H1 (cell line): ENCODE measurements at regions not wholly inside any gene's neighbourhood (a gene's known extent, or its start where the extent isn't known, plus 50 kb on each side); places are given as distances from the start of the nearest gene placed in this dataset.

Experiments used
- CTCF ChIA-PET: fragments of 300-600 bp; sonication (Branson Sonifier 250); formaldehyde crosslinking; loops from one replicate; lab custom pipeline; 2021; ENCODE audit not compliant: partially characterized antibody; lab: Charles Lee
- POLR2A ChIA-PET: fragments of 300-600 bp; sonication (Branson Sonifier 250); formaldehyde crosslinking; loops from one replicate; lab custom pipeline; 2021; ENCODE audit warnings: inconsistent platforms; ENCODE audit not compliant: partially characterized antibody; lab: Charles Lee
- DNase-seq, 2 experiments: peaks; one replicate each; pipeline versions ENCODE4 v3.0.0 to v3.0.0-alpha.2; 2010 to 2022; ENCODE audit warnings: low spot score in 2 of 2, low read depth in 1 of 2, mixed read lengths in 1 of 2
- FAIRE-seq: peaks from 2 replicates; lab custom pipeline; 2011; peaks lifted over from hg19 to GRCh38; lab: Jason Lieb, UNC
- H2AFZ ChIP-seq: 2 replicates; pipeline ENCODE4 v1.8.1; 2012; ENCODE audit warnings: low read length, inconsistent platforms
- H2AK5ac ChIP-seq: 2 replicates; pipeline ENCODE4 v1.6.1; 2013; ENCODE audit warnings: low read depth, low read length
- H2BK120ac ChIP-seq: replicated peaks from 2 replicates; pipeline ENCODE3; 2013; ENCODE audit warnings: low read depth, low read length, inconsistent platforms
- H2BK12ac ChIP-seq: 2 replicates; pipeline ENCODE4 v1.6.1; 2013; ENCODE audit warnings: low read depth, low read length
- H2BK15ac ChIP-seq: 2 replicates; pipeline ENCODE4 v1.6.1; 2013; ENCODE audit warnings: low read length
- H2BK20ac ChIP-seq: 2 replicates; pipeline ENCODE4 v1.6.1; 2013; ENCODE audit warnings: low read length
- H2BK5ac ChIP-seq: 2 replicates; pipeline ENCODE4 v1.6.1; 2013; ENCODE audit warnings: low read depth, low read length
- H3K14ac ChIP-seq: 2 replicates; pipeline ENCODE4 v1.6.1; 2013; ENCODE audit warnings: inconsistent platforms; ENCODE audit not compliant: insufficient read length
- H3K18ac ChIP-seq: 2 replicates; pipeline ENCODE4 v1.6.1; 2013; ENCODE audit warnings: low read length; ENCODE audit errors: extremely low read depth
- H3K23ac ChIP-seq: 2 replicates; pipeline ENCODE4 v1.6.1; 2013; ENCODE audit warnings: inconsistent platforms; ENCODE audit not compliant: insufficient read length
- H3K23me2 ChIP-seq: 2 replicates; pipeline ENCODE4 v1.6.1; 2013; ENCODE audit warnings: low read depth, low read length
- H3K27ac ChIP-seq: 2 replicates; pipeline ENCODE4 v1.6.1; 2011; ENCODE audit warnings: low read depth, low read length, inconsistent platforms
- H3K27me3 ChIP-seq, 4 experiments: replicated peaks in 1 of 4; 1 replicate in 1 of 4; 2 replicates in 3 of 4; pipeline versions ENCODE4 v1.6.1 to v1.8.1; 2011 to 2013; ENCODE audit warnings: low read length in 3 of 4, mild to moderate bottlenecking in 3 of 4, inconsistent platforms in 2 of 4, mixed read lengths in 2 of 4, moderate library complexity in 1 of 4; ENCODE audit not compliant: control insufficient read depth in 3 of 4, insufficient read depth in 3 of 4; ENCODE audit errors: extremely low read depth in 1 of 4
- H3K36me3 ChIP-seq, 4 experiments: 2 replicates each; pipeline versions ENCODE4 v1.6.1 to v1.8.1; 2011 to 2013; ENCODE audit warnings: mild to moderate bottlenecking in 4 of 4, low read length in 3 of 4, moderate library complexity in 2 of 4, control low read depth in 1 of 4, inconsistent platforms in 1 of 4; ENCODE audit not compliant: insufficient read depth in 4 of 4, control insufficient read depth in 2 of 4
- H3K4ac ChIP-seq: replicated peaks from 2 replicates; pipeline ENCODE3; 2013; ENCODE audit warnings: low read length, low read depth, mixed read lengths, inconsistent platforms; ENCODE audit not compliant: insufficient read length
- H3K4me1 ChIP-seq, 4 experiments: replicated peaks in 1 of 4; 1 replicate in 1 of 4; 2 replicates in 3 of 4; pipeline versions ENCODE4 v1.6.1 to v1.8.1; 2011 to 2013; ENCODE audit warnings: low read length in 3 of 4, inconsistent platforms in 2 of 4, mixed read lengths in 1 of 4; ENCODE audit not compliant: insufficient read depth in 4 of 4, control insufficient read depth in 3 of 4
- H3K4me2 ChIP-seq, 2 experiments: 2 replicates each; pipeline versions ENCODE4 v1.6.1 to v1.8.1; 2011 to 2013; ENCODE audit warnings: low read depth in 2 of 2, low read length in 2 of 2, control low read depth in 1 of 2, inconsistent platforms in 1 of 2, mild to moderate bottlenecking in 1 of 2; ENCODE audit not compliant: insufficient read depth in 1 of 2
- H3K4me3 ChIP-seq, 4 experiments: fragments of 200-600, 300-600 bp in 1 of 4; sonication (generic), shearing (Covaris generic), sonication (Bioruptor Twin) in 1 of 4; 2 replicates each; pipeline versions ENCODE4 v1.5.1 to v1.8.1; 2011 to 2016; ENCODE audit warnings: low read length in 4 of 4, low read depth in 3 of 4, control low read depth in 2 of 4, inconsistent platforms in 2 of 4, mild to moderate bottlenecking in 2 of 4, mixed read lengths in 1 of 4, moderate library complexity in 1 of 4; ENCODE audit not compliant: insufficient read depth in 2 of 4; ENCODE audit errors: extremely low read depth in 1 of 4
- H3K56ac ChIP-seq: replicated peaks from 2 replicates; pipeline ENCODE3; 2013; ENCODE audit warnings: low read depth, mild to moderate bottlenecking, mixed read lengths, low read length, inconsistent platforms; ENCODE audit not compliant: insufficient read length
- H3K79me1 ChIP-seq: 2 replicates; pipeline ENCODE4 v1.6.1; 2013; ENCODE audit warnings: low read depth, low read length, control low read depth
- H3K79me2 ChIP-seq, 2 experiments: 2 replicates each; pipeline versions ENCODE4 v1.6.1 to v1.8.1; 2012 to 2013; ENCODE audit warnings: low read length in 2 of 2, mild to moderate bottlenecking in 2 of 2, inconsistent platforms in 1 of 2; ENCODE audit not compliant: insufficient read depth in 2 of 2, control insufficient read depth in 1 of 2
- H3K9ac ChIP-seq, 4 experiments: replicated peaks in 1 of 4; 1 replicate in 1 of 4; 2 replicates in 3 of 4; pipeline versions ENCODE4 v1.6.1 to v1.8.1; 2011 to 2013; ENCODE audit warnings: low read depth in 3 of 4, low read length in 3 of 4, control low read depth in 2 of 4, mild to moderate bottlenecking in 2 of 4, moderate library complexity in 2 of 4, inconsistent platforms in 1 of 4; ENCODE audit errors: extremely low read depth in 1 of 4
- H3K9me3 ChIP-seq, 2 experiments: 2 replicates each; pipeline versions ENCODE4 v1.6.1 to v1.8.1; 2012 to 2013; ENCODE audit warnings: mild to moderate bottlenecking in 2 of 2, moderate library complexity in 2 of 2, control low read depth in 1 of 2, inconsistent platforms in 1 of 2, low read depth in 1 of 2, low read length in 1 of 2, mixed read lengths in 1 of 2; ENCODE audit not compliant: insufficient read depth in 2 of 2
- H4K20me1 ChIP-seq, 2 experiments: replicated peaks in 1 of 2; 2 replicates each; pipeline versions ENCODE3 to v1.8.1; 2011 to 2013; ENCODE audit warnings: inconsistent platforms in 2 of 2, low read length in 2 of 2, mild to moderate bottlenecking in 1 of 2; ENCODE audit not compliant: insufficient read depth in 2 of 2, control insufficient read depth in 1 of 2
- H4K5ac ChIP-seq: 2 replicates; pipeline ENCODE4 v1.6.1; 2013; ENCODE audit warnings: low read length, low read depth, mixed read lengths, inconsistent platforms; ENCODE audit not compliant: insufficient read length
- H4K8ac ChIP-seq: 2 replicates; pipeline ENCODE4 v1.8.0; 2013; ENCODE audit warnings: mild to moderate bottlenecking, moderate library complexity, low read length, inconsistent platforms; ENCODE audit not compliant: insufficient read depth; ENCODE audit errors: extremely low read depth
- H4K91ac ChIP-seq: replicated peaks from 2 replicates; pipeline ENCODE3; 2013; ENCODE audit warnings: low read length, mixed read lengths, inconsistent platforms; ENCODE audit not compliant: insufficient read length
- GTF2F1 ChIP-seq: IDR thresholded peaks from 2 replicates; pipeline ENCODE4 v1.6.1; 2012; ENCODE audit warnings: low read depth, low read length, improper control_type of control experiment, borderline replicate concordance
- RFX5 ChIP-seq: IDR thresholded peaks from 2 replicates; pipeline ENCODE4 v1.6.1; 2011; ENCODE audit warnings: low read depth, low read length, improper control_type of control experiment, borderline replicate concordance
- SP4 ChIP-seq: IDR thresholded peaks from 2 replicates; pipeline ENCODE4 v1.6.1; 2012; ENCODE audit warnings: low read length, inconsistent platforms
- TBP ChIP-seq: IDR thresholded peaks from 2 replicates; pipeline ENCODE4 v1.6.1; 2011; ENCODE audit warnings: low read depth, low read length, improper control_type of control experiment
- WGBS, 2 experiments: shearing (Covaris generic) in 1 of 2; methylation state at CpG; one replicate each; pipeline versions ENCODE4 v1.1.6 to v1.1.7; 2013 to 2015; ENCODE audit warnings: low lambda C conversion rate in 2 of 2, mixed read lengths in 2 of 2, inconsistent platforms in 1 of 2, low coverage in 1 of 2, missing lambda C conversion rate in 1 of 2; ENCODE audit not compliant: insufficient replicate concordance in 2 of 2, insufficient coverage in 1 of 2, insufficient read length in 1 of 2; ENCODE audit errors: extremely low coverage in 1 of 2, missing lambda C conversion rate in 1 of 2; 5-methylcytosine and 5-hydroxymethylcytosine counted together

- no peak overlapping the region for H2BK12ac ChIP-seq
- no peak for FAIRE-seq
These were observed 131.4 kb upstream of the HDAC4 start for GRCh38 chr2:239532250-239532649.

More at GRCh38 chr2:239532250-239532649, 131.4 kb upstream of the HDAC4 start:
- H3K9ac ChIP-seq, result no peak overlapping the region
- no peak overlapping the region for H2AFZ ChIP-seq
- H2BK5ac ChIP-seq, result no peak overlapping the region; the same call in 1 of the 2 replicates
- no peaks in the 10 kb centered on the region for H3K79me2 ChIP-seq
- 94% methylated on average over 19 of the region's 19 CpGs; no CpG with 5 or more reads in 1 of the 2 experiments for WGBS, 2 experiments
- no peak overlapping the region for H3K14ac ChIP-seq
- no peak overlapping the region for H3K18ac ChIP-seq
- H3K56ac ChIP-seq, result no peak overlapping the region
- H3K23ac ChIP-seq, result no peak overlapping the region
- no peaks in the 10 kb centered on the region for H3K23me2 ChIP-seq
- H3K4me2 ChIP-seq, result no peak overlapping the region
- H2BK15ac ChIP-seq, result no peak overlapping the region
- no peak for DNase-seq
- POLR2A ChIA-PET, result no interaction called here
- H3K36me3 ChIP-seq, result no peaks in the 10 kb centered on the region; a peak in 1 of 8 replicates
- H4K20me1 ChIP-seq, result peaks cover 0 to 1% of the 10 kb centered on the region in 2 experiments
- no peak overlapping the region for H3K4ac ChIP-seq
- CTCF ChIA-PET, result no interaction called here
- no peaks in the 10 kb centered on the region for H3K79me1 ChIP-seq
- peaks cover 0 to 2% (median 0%) of the 10 kb centered on the region in 4 experiments; a peak in 1 of 7 replicates for H3K27me3 ChIP-seq
- no peak overlapping the region for H3K4me3 ChIP-seq
- H3K27ac ChIP-seq, result no peak overlapping the region
- no peak overlapping the region for H2AK5ac ChIP-seq
- H4K91ac ChIP-seq, result peak overlapping the region; percentile 54
- H3K9me3 ChIP-seq, result peaks cover 0 to 4% of the 10 kb centered on the region in 2 experiments; a peak in 1 of 4 replicates
- H2BK120ac ChIP-seq, result no peak overlapping the region
- H2BK20ac ChIP-seq, result no peak overlapping the region
- TF ChIP-seq RFX5 (no peak), GTF2F1 (no peak), TBP (no peak), SP4 (no peak)
- H4K8ac ChIP-seq, result no peak overlapping the region
- peaks cover 0 to 5% (median 2%) of the 10 kb centered on the region in 4 experiments; a peak in 5 of 7 replicates for H3K4me1 ChIP-seq
- no peak overlapping the region for H4K5ac ChIP-seq
